ENCODE measurements at regions not wholly inside any gene's neighbourhood (a gene's known extent, or its start where the extent isn't known, plus 50 kb on each side); places are given as distances from the start of the nearest gene placed in this dataset.

DNA sequence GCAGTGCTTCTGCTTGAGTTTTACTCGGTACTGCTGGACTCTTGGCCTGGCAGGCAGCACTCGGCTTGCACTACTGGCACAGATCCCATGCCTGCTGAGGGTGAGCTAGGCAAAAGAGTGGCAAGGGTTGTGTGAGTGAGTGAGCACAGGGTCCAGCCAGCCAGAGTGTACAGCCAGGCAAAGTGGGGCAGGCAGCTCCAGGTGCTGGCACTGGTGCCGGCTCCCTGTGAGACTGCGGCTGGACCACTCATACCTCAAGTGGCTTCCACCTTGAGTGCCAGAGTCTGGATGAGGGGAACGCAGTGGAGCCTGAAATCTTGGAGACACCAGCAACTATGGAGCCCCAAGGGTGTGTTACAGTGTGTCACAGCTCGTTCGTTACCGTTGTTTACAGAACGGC lies 1451.9 kb upstream of the AGA start:
- TF ChIP-seq, protein P1, sequence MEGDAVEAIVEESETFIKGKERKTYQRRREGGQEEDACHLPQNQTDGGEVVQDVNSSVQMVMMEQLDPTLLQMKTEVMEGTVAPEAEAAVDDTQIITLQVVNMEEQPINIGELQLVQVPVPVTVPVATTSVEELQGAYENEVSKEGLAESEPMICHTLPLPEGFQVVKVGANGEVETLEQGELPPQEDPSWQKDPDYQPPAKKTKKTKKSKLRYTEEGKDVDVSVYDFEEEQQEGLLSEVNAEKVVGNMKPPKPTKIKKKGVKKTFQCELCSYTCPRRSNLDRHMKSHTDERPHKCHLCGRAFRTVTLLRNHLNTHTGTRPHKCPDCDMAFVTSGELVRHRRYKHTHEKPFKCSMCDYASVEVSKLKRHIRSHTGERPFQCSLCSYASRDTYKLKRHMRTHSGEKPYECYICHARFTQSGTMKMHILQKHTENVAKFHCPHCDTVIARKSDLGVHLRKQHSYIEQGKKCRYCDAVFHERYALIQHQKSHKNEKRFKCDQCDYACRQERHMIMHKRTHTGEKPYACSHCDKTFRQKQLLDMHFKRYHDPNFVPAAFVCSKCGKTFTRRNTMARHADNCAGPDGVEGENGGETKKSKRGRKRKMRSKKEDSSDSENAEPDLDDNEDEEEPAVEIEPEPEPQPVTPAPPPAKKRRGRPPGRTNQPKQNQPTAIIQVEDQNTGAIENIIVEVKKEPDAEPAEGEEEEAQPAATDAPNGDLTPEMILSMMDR (IDR thresholded peaks at IDR 0.05; ENCODE audit: insufficient read depth, low read depth, low read length), result no peak
- TF ChIP-seq EZH2 (IDR thresholded peaks at IDR 0.05; ENCODE audit: insufficient read depth, low read length), result no peak
